BLaER1 treated with 17β-estradiol and CSF1 and Interleukin-3, amounts not matched to agents 10 nM and 100 nM (cell line): ENCODE measurements at regions not wholly inside any gene's neighbourhood (a gene's known extent, or its start where the extent isn't known, plus 50 kb on each side); places are given as distances from the start of the nearest gene placed in this dataset.

Experiments used
- H3K27ac ChIP-seq, 11 experiments: shearing (Covaris generic); formaldehyde crosslinking; 2 replicates each; pipeline ENCODE4 v1.8.1; 2022
- H3K27me3 ChIP-seq, 11 experiments: shearing (Covaris generic); formaldehyde crosslinking; 2 replicates each; pipeline ENCODE4 v1.8.1; 2022
- H3K36me3 ChIP-seq, 11 experiments: shearing (Covaris generic); formaldehyde crosslinking; 2 replicates each; pipeline ENCODE4 v1.8.1; 2022
- H3K4me1 ChIP-seq, 10 experiments: shearing (Covaris generic); formaldehyde crosslinking; 2 replicates each; pipeline ENCODE4 v1.8.1; 2022
- H3K4me2 ChIP-seq, 11 experiments: shearing (Covaris generic); formaldehyde crosslinking; 2 replicates each; pipeline ENCODE4 v1.8.1; 2022
- H3K4me3 ChIP-seq, 10 experiments: shearing (Covaris generic); formaldehyde crosslinking; 2 replicates each; pipeline ENCODE4 v1.8.1; 2022
- H3K9ac ChIP-seq, 11 experiments: shearing (Covaris generic); formaldehyde crosslinking; 2 replicates each; pipeline ENCODE4 v1.8.1; 2022
- H3K9me3 ChIP-seq, 11 experiments: shearing (Covaris generic); formaldehyde crosslinking; replicated peaks in 1 of 11; 2 replicates each; pipeline ENCODE4 v1.8.1; 2022
- H4K20me1 ChIP-seq, 11 experiments: shearing (Covaris generic); formaldehyde crosslinking; 2 replicates each; pipeline ENCODE4 v1.8.1; 2022
- Cebpa-rat ChIP-seq, 11 experiments: shearing (Covaris generic); IDR thresholded peaks; 2 replicates each; pipeline ENCODE4 v1.8.1; 2022

DNA sequence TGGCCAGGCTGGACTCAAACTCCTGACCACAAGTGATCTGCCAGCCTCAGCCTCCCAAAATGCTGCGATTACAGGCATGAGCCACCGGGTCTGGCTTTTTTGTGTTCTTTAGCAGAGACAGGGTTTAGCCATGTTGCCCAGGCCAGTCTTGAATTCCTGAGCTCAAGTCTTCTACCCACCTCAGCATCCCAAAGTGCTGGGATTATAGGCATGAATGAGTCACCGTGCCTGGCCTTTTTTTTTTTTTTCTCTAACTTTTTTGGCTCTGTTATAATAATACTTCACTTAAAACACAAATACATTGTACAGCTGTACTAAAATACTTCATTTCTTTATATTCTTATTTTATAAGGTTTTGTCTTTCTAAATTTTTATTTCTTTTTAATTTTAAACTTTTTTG, 599.5 kb upstream of the PCDH9 start:
- H3K9ac ChIP-seq: no peak overlapping the region
- H3K36me3 ChIP-seq: no peaks in the 10 kb centered on the region
- TF ChIP-seq Cebpa-rat (IDR thresholded peaks at IDR 0.05): no peak

DNA sequence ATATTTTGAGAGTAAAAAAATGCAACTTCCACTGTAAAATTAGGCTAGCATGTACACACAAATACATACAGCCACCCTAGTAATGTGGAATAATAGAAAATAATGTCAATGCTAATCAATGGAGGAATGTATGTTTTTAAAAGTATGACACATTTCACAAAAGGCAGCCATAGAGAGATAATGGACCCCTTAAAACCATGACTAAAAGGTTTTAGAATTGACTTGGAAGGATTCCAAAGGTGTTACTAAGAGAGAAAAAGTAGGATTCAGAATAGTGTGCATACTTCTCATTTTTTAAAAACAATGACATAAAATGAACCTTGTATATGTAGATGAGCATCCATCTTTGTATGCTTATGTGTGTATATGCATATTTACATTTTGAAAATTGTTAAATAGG, 597.9 kb upstream of the PCDH9 start:
- Histone ChIP-seq H3K4me3 (no peak overlapping the region), H3K27ac (no peak overlapping the region), H3K4me1 (no peaks in the 10 kb centered on the region), H3K4me2 (no peak overlapping the region), H3K36me3 (no peaks in the 10 kb centered on the region), H3K9me3 (no peaks in the 10 kb centered on the region), H4K20me1 (no peaks in the 10 kb centered on the region), H3K9ac (no peak overlapping the region), H3K27me3 (no peaks in the 10 kb centered on the region)
- TF ChIP-seq Cebpa-rat (IDR thresholded peaks at IDR 0.05): no peak

More for the DNA sequence above, 599.5 kb upstream of the PCDH9 start:
- Histone ChIP-seq H4K20me1 (no peaks in the 10 kb centered on the region), H3K27ac (no peak overlapping the region), H3K4me2 (no peak overlapping the region), H3K27me3 (no peaks in the 10 kb centered on the region), H3K9me3 (no peaks in the 10 kb centered on the region), H3K4me1 (no peaks in the 10 kb centered on the region), H3K4me3 (no peak overlapping the region)

GRCh38 chr13:67821606-67822005, 591.5 kb upstream of the PCDH9 start:
- H3K27me3 ChIP-seq: no peaks in the 10 kb centered on the region
- TF ChIP-seq Cebpa-rat (IDR thresholded peaks at IDR 0.05): no peak
- H3K4me1 ChIP-seq: no peaks in the 10 kb centered on the region
- no peaks in the 10 kb centered on the region for H4K20me1 ChIP-seq
- no peaks in the 10 kb centered on the region for H3K9me3 ChIP-seq
- no peak overlapping the region for H3K27ac ChIP-seq
- no peak overlapping the region for H3K4me3 ChIP-seq
- H3K4me2 ChIP-seq: no peak overlapping the region
- H3K9ac ChIP-seq: no peak overlapping the region
- no peaks in the 10 kb centered on the region for H3K36me3 ChIP-seq

GRCh38 chr13:67806796-67807195, 576.7 kb upstream of the PCDH9 start:
- no peak overlapping the region for H3K9ac ChIP-seq
- H3K27ac ChIP-seq: no peak overlapping the region
- no peak for TF ChIP-seq Cebpa-rat (IDR thresholded peaks at IDR 0.05)
- no peaks in the 10 kb centered on the region for H3K27me3 ChIP-seq
- H4K20me1 ChIP-seq: no peaks in the 10 kb centered on the region
- H3K4me2 ChIP-seq: no peak overlapping the region
- no peak overlapping the region for H3K4me3 ChIP-seq
- H3K36me3 ChIP-seq: no peaks in the 10 kb centered on the region
- H3K9me3 ChIP-seq: no peaks in the 10 kb centered on the region
- H3K4me1 ChIP-seq: no peaks in the 10 kb centered on the region

GRCh38 chr13:67803118-67803517, 573.0 kb upstream of the PCDH9 start:
- no peak overlapping the region for H3K4me2 ChIP-seq
- no peaks in the 10 kb centered on the region for H3K36me3 ChIP-seq
- H3K27ac ChIP-seq: no peak overlapping the region
- H3K27me3 ChIP-seq: no peaks in the 10 kb centered on the region
- H4K20me1 ChIP-seq: no peaks in the 10 kb centered on the region
- H3K9me3 ChIP-seq: no peaks in the 10 kb centered on the region
- no peak overlapping the region for H3K9ac ChIP-seq
- H3K4me1 ChIP-seq: no peaks in the 10 kb centered on the region
- no peak overlapping the region for H3K4me3 ChIP-seq
- no peak for TF ChIP-seq Cebpa-rat (IDR thresholded peaks at IDR 0.05)

GRCh38 chr13:67792151-67792676, 562.1 kb upstream of the PCDH9 start:
- no peak for TF ChIP-seq Cebpa-rat (IDR thresholded peaks at IDR 0.05)
- H3K4me3 ChIP-seq: no peak overlapping the region
- no peak overlapping the region for H3K27ac ChIP-seq
- H4K20me1 ChIP-seq: no peaks in the 10 kb centered on the region
- H3K27me3 ChIP-seq: no peaks in the 10 kb centered on the region
- H3K4me1 ChIP-seq: no peaks in the 10 kb centered on the region
- H3K36me3 ChIP-seq: no peaks in the 10 kb centered on the region
- H3K4me2 ChIP-seq: no peak overlapping the region
- H3K9me3 ChIP-seq: no peaks in the 10 kb centered on the region
- H3K9ac ChIP-seq: no peak overlapping the region

GRCh38 chr13:67791047-67791446, 560.9 kb upstream of the PCDH9 start:
- Histone ChIP-seq H3K27ac (no peak overlapping the region), H3K4me1 (no peaks in the 10 kb centered on the region), H3K27me3 (no peaks in the 10 kb centered on the region), H4K20me1 (no peaks in the 10 kb centered on the region), H3K36me3 (no peaks in the 10 kb centered on the region), H3K9ac (no peak overlapping the region), H3K4me2 (no peak overlapping the region), H3K4me3 (no peak overlapping the region), H3K9me3 (no peaks in the 10 kb centered on the region)
- no peak for TF ChIP-seq Cebpa-rat (IDR thresholded peaks at IDR 0.05)

GRCh38 chr13:67776151-67776550, 546.0 kb upstream of the PCDH9 start:
- H3K27ac ChIP-seq: no peak overlapping the region
- no peak overlapping the region for H3K4me2 ChIP-seq
- H3K4me1 ChIP-seq: no peaks in the 10 kb centered on the region
- H3K27me3 ChIP-seq: no peaks in the 10 kb centered on the region
- H3K9me3 ChIP-seq: peaks cover 0 to 20% (median 13%) of the 10 kb centered on the region in 11 experiments; a peak in 20 of 22 replicates
- H4K20me1 ChIP-seq: no peaks in the 10 kb centered on the region
- no peak overlapping the region for H3K4me3 ChIP-seq
- H3K9ac ChIP-seq: no peak overlapping the region
- no peaks in the 10 kb centered on the region for H3K36me3 ChIP-seq
- no peak for TF ChIP-seq Cebpa-rat (IDR thresholded peaks at IDR 0.05)

GRCh38 chr13:67775359-67775758, 545.2 kb upstream of the PCDH9 start:
- no peaks in the 10 kb centered on the region for H4K20me1 ChIP-seq
- no peak overlapping the region for H3K27ac ChIP-seq
- H3K4me2 ChIP-seq: no peak overlapping the region
- H3K36me3 ChIP-seq: no peaks in the 10 kb centered on the region
- no peak for TF ChIP-seq Cebpa-rat (IDR thresholded peaks at IDR 0.05)
- no peak overlapping the region for H3K4me3 ChIP-seq
- H3K27me3 ChIP-seq: no peaks in the 10 kb centered on the region
- H3K4me1 ChIP-seq: no peaks in the 10 kb centered on the region
- H3K9ac ChIP-seq: no peak overlapping the region
- H3K9me3 ChIP-seq: peaks cover 0 to 20% (median 13%) of the 10 kb centered on the region in 11 experiments; a peak in 20 of 22 replicates

GRCh38 chr13:67772807-67773453, 542.8 kb upstream of the PCDH9 start:
- Histone ChIP-seq H3K9ac (no peak overlapping the region), H3K4me1 (no peaks in the 10 kb centered on the region), H3K4me2 (no peak overlapping the region), H3K27ac (no peak overlapping the region), H4K20me1 (no peaks in the 10 kb centered on the region), H3K27me3 (no peaks in the 10 kb centered on the region), H3K4me3 (no peak overlapping the region), H3K9me3 (peaks cover 0 to 26% (median 14%) of the 10 kb centered on the region in 11 experiments; a peak in 20 of 22 replicates), H3K36me3 (no peaks in the 10 kb centered on the region)
- no peak for TF ChIP-seq Cebpa-rat (IDR thresholded peaks at IDR 0.05)
